ENCODE measurements at regions not wholly inside any gene's neighbourhood (a gene's known extent, or its start where the extent isn't known, plus 50 kb on each side); places are given as distances from the start of the nearest gene placed in this dataset.
"Not testable (repeated sequence)": the region's sequence is repeated elsewhere in the genome, so short reads cannot be mapped to it uniquely, and the experiment has no call there.

- no peaks in the 10 kb centered on the region for H3K9me3 ChIP-seq (replicated peaks)
- TF ChIP-seq, protein P1, sequence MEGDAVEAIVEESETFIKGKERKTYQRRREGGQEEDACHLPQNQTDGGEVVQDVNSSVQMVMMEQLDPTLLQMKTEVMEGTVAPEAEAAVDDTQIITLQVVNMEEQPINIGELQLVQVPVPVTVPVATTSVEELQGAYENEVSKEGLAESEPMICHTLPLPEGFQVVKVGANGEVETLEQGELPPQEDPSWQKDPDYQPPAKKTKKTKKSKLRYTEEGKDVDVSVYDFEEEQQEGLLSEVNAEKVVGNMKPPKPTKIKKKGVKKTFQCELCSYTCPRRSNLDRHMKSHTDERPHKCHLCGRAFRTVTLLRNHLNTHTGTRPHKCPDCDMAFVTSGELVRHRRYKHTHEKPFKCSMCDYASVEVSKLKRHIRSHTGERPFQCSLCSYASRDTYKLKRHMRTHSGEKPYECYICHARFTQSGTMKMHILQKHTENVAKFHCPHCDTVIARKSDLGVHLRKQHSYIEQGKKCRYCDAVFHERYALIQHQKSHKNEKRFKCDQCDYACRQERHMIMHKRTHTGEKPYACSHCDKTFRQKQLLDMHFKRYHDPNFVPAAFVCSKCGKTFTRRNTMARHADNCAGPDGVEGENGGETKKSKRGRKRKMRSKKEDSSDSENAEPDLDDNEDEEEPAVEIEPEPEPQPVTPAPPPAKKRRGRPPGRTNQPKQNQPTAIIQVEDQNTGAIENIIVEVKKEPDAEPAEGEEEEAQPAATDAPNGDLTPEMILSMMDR (IDR thresholded peaks at IDR 0.05; ENCODE audit: borderline replicate concordance), result no peak
- intact Hi-C loops (cut with micrococcal nuclease), result no loop called here
- H3K4me1 ChIP-seq, result no peaks in the 10 kb centered on the region
- no peaks in the 10 kb centered on the region for H3K36me3 ChIP-seq
- no peak overlapping the region for H3K27ac ChIP-seq (replicated peaks)
- no peak for DNase-seq
- no peak overlapping the region for H3K4me3 ChIP-seq
- no peaks in the 10 kb centered on the region for H3K27me3 ChIP-seq (ENCODE audit: low read depth)
Observed at GRCh38 chr14:44741431-44741830, 220.3 kb downstream of the KLHL28 start.

DNA sequence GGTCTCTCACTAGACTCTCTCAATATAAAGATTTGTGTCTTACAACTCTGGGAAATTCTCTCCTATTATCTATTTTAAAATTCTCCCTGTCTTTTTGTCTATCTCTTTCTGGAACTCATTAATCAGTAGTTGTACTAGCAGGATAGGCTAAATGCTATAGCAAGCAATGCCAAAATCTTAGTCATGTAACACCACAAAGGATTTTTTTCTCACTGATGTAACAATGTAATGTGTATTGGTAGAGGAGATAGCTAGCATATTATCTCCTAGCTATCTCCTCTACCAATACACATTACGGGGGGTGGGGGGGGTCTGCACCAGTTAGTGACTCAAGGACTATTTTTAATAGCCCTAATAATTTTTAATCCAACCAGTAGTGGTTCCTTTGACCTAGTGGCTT, 225.4 kb downstream of the KLHL28 start:
- TF ChIP-seq, protein P1 (IDR thresholded peaks at IDR 0.05; ENCODE audit: borderline replicate concordance), result no peak
- intact Hi-C loops (cut with micrococcal nuclease), result no loop called here
- no peaks in the 10 kb centered on the region for H3K27me3 ChIP-seq (ENCODE audit: low read depth)
- no peaks in the 10 kb centered on the region for H3K4me1 ChIP-seq
- H3K9me3 ChIP-seq (replicated peaks), result no peaks in the 10 kb centered on the region
- H3K27ac ChIP-seq (replicated peaks), result no peak overlapping the region
- no peaks in the 10 kb centered on the region for H3K36me3 ChIP-seq
- H3K4me3 ChIP-seq, result no peak overlapping the region
- DNase-seq, result no peak

- intact Hi-C loops (cut with micrococcal nuclease), result no loop called here
- TF ChIP-seq, protein P1 (IDR thresholded peaks at IDR 0.05; ENCODE audit: borderline replicate concordance), result no peak
- no peaks in the 10 kb centered on the region for H3K4me1 ChIP-seq
- H3K27me3 ChIP-seq (ENCODE audit: low read depth), result no peaks in the 10 kb centered on the region
- H3K4me3 ChIP-seq, result no peak overlapping the region
- no peak for DNase-seq
- no peak overlapping the region for H3K27ac ChIP-seq (replicated peaks)
- H3K9me3 ChIP-seq (replicated peaks), result no peaks in the 10 kb centered on the region
- H3K36me3 ChIP-seq, result no peaks in the 10 kb centered on the region
Observed at GRCh38 chr14:44732144-44732543, 225.1 kb upstream of the FSCB start.

DNA sequence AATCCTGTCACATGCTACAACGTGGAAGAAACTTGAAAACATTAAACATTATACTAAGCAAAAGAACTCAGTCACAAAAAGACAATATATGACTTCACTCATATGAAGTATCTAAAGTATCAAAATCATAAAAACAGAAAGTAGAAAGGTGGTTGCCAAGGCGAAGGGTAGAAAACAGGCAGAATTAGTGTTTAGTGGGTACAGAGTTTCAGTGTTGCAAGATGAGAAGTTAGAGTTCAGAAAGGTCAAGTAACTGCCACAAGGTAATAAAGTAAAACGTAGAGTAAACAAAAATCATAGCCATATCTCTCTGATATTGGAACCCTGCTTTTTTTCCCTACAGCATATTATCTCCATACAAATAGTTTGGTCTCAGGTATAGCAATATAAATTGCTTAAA, 223.8 kb upstream of the FSCB start:
- Histone ChIP-seq H3K4me1 (no peaks in the 10 kb centered on the region), H3K27ac (replicated peaks) (no peak overlapping the region), H3K27me3 (ENCODE audit: low read depth) (no peaks in the 10 kb centered on the region), H3K36me3 (no peaks in the 10 kb centered on the region), H3K4me3 (no peak overlapping the region), H3K9me3 (replicated peaks) (no peaks in the 10 kb centered on the region)
- TF ChIP-seq, protein P1 (IDR thresholded peaks at IDR 0.05; ENCODE audit: borderline replicate concordance), result no peak
- intact Hi-C loops (cut with micrococcal nuclease), result no loop called here
- DNase-seq, result no peak

DNA sequence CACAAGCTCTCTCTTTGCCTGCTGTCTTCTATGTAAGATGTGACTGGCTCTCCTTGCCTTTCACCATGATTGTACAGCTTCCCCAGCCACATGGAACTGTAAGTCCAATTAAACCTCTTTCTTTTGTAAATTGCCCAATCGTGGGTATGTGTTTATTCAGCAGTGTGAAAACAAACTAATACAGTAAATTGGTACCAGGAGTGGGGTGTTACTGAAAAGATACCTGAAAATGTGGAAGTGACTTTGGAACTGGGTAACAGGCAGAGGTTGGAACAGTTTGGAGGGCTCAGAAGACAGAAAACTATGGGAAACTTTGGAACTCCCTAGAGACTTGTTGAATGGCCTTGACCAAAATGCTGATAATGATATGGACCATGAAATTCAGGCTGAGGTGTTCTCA, 214.3 kb upstream of the FSCB start:
- H3K27me3 ChIP-seq (ENCODE audit: low read depth); DNase-seq; H3K27ac ChIP-seq (replicated peaks); intact Hi-C loops (cut with micrococcal nuclease); H3K36me3 ChIP-seq; H3K4me1 ChIP-seq; H3K4me3 ChIP-seq: not testable (repeated sequence)
- peaks cover 58% of the 10 kb centered on the region for H3K9me3 ChIP-seq (replicated peaks)

DNA sequence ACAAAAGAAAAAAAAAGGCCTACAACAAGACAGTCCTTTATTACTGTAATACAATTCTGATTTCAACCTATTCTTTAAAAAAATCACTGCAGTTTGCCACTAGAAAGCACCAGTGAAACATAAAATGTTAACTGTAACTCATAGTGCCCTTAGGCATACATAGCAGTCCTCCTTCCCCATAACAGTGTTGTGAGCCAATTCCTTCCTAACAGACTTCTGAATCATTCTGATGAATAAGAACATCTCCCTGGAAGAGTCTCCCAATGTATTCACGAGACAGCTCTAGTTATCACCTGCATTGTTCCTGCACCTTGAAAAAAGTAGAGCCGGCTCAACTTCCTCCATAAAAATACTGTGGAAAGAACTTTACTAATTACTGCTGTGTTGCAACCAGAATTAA, 213.6 kb upstream of the FSCB start:
- Histone ChIP-seq H3K36me3 (no peaks in the 10 kb centered on the region), H3K9me3 (replicated peaks) (peaks cover 58% of the 10 kb centered on the region), H3K27ac (replicated peaks) (no peak overlapping the region), H3K4me1 (no peaks in the 10 kb centered on the region), H3K4me3 (no peak overlapping the region), H3K27me3 (ENCODE audit: low read depth) (no peaks in the 10 kb centered on the region)
- no peak for DNase-seq
- TF ChIP-seq, protein P1 (IDR thresholded peaks at IDR 0.05; ENCODE audit: borderline replicate concordance), result no peak
- intact Hi-C loops (cut with micrococcal nuclease), result no loop called here
